C4-2B (cell line): ENCODE measurements at regions not wholly inside any gene's neighbourhood (a gene's known extent, or its start where the extent isn't known, plus 50 kb on each side); places are given as distances from the start of the nearest gene placed in this dataset.

ENCODE experiments used
- H3K27ac ChIP-seq: fragments of 450-650 bp; 2 replicates; pipeline ENCODE4 v1.5.1; 2017
- ZFX ChIP-seq: fragments of 450-650 bp; IDR thresholded peaks from 2 replicates; pipeline ENCODE4 v1.6.1; 2017
- TF ChIP-seq, protein P1 (sequence below): fragments of 450-650 bp; conservative IDR thresholded peaks from 2 replicates; pipeline ENCODE4 v1.5.1; 2017; ENCODE audit warnings: mild to moderate bottlenecking

DNA sequence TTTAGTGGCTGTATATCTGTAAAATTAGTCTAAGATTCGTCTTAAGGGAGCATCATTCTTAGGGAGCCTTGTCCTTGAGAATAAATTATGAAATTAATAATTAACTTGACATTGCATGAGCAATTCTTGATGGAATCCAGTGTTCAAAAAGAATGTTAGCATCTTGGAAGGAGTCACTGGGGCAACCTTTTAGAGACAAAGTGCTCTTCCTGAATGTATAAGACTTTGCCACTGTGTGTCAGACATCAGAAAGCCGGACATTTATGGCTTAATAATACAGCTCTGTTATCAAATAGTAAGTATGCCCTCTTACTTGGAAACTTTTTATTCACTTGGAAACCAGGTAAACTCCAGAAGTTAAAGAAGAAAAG is 83.3 kb downstream of the CCER1 start:
- H3K27ac ChIP-seq = no peak overlapping the region
- TF ChIP-seq ZFX = no peak
- TF ChIP-seq, protein P1, sequence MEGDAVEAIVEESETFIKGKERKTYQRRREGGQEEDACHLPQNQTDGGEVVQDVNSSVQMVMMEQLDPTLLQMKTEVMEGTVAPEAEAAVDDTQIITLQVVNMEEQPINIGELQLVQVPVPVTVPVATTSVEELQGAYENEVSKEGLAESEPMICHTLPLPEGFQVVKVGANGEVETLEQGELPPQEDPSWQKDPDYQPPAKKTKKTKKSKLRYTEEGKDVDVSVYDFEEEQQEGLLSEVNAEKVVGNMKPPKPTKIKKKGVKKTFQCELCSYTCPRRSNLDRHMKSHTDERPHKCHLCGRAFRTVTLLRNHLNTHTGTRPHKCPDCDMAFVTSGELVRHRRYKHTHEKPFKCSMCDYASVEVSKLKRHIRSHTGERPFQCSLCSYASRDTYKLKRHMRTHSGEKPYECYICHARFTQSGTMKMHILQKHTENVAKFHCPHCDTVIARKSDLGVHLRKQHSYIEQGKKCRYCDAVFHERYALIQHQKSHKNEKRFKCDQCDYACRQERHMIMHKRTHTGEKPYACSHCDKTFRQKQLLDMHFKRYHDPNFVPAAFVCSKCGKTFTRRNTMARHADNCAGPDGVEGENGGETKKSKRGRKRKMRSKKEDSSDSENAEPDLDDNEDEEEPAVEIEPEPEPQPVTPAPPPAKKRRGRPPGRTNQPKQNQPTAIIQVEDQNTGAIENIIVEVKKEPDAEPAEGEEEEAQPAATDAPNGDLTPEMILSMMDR = no peak

DNA sequence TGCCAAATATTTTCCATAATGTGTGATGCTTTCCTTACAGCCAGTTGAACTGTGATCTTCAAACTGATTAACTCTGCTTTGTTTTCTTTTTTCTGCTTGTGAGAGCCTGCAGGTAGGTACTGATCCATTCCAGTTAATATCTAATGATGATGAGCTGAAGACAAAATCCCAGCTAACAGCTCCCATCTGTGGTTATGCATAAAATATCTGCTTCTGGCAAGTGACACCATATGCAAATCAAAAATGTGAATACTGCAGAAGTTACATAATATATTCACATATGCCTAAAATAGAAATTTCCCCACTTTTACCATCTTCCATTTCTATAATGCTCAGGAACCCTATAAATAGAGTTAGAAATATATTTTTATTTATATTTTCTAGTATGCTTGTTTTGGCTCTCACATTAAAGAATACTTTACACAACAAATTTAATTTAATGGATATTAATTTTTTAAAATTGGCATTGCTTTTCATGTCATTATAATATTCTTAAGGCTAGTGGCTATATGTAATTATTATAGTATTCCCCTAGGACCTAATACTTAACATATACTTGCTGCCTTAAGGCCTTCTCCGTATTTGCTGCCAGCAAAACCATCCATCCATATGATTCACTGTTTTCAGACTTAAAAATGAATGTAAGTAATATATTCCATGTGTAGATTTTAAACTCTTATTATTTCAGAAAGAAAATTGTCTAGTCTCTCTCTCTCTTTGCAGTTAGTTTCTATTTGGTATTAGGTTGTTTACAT is 83.8 kb downstream of the CCER1 start:
- TF ChIP-seq, protein P1 = no peak
- no peak for TF ChIP-seq ZFX
- H3K27ac ChIP-seq = no peak overlapping the region

DNA sequence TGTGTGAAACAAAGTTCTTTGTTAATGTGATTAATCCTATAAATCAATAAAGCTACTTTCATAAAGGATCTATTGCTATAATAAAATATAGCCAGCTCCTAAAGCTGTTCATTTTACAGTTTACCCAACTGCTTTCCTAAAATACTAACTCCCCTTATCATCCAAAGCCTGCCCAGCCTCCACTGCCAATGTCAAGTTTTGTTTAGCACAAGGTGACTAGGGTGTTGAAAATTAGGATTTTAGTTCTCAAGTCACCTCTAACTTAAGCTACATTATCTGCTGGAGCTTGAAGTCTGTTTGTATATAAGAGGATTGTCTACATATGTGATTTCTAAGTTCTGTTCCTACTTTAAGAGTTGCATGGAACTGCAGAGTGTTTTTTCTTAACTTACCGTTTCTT is 86.3 kb downstream of the CCER1 start:
- no peak overlapping the region for H3K27ac ChIP-seq
- TF ChIP-seq, protein P1 = no peak
- no peak for TF ChIP-seq ZFX

DNA sequence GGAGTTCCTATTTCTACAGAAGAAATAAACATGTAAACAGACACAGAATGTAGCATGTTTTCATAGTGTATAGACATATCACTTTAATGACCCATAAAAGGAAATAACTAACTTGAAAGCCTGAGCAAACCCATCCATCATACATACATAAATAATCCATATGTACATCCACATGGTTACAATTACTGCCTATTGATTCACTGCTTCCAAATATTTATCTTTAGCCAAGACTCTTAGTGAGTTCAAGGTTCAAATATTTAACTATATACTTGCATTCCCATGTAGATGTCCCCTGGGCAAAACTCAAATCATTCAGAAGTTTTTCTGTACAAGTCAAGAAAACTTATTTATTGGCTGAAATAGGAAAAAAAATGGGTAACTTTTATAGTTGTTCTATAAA is 95.4 kb downstream of the CCER1 start:
- TF ChIP-seq, protein P1 = no peak
- TF ChIP-seq ZFX = no peak
- no peak overlapping the region for H3K27ac ChIP-seq

DNA sequence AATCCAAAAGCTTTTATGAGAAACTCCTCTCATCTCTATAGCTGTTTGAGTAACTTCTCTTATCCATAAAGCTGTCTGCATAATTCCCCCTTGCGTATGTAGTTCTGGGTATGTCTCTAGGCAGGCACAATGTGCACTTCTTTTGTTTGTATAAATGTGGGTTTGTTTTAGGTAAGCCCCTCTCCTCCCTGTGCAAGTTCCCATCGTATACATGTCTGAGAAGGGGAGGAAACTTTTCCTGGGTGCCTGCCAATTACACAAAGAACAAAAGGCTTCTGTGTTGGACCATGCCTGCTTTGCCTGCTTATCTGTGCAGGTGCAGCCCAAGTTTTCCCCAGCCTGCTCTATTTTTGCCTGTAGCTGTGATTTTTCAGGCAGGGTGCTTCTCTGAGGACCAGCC is 96.7 kb downstream of the CCER1 start:
- TF ChIP-seq ZFX = no peak
- TF ChIP-seq, protein P1 = no peak
- H3K27ac ChIP-seq = no peak overlapping the region

DNA sequence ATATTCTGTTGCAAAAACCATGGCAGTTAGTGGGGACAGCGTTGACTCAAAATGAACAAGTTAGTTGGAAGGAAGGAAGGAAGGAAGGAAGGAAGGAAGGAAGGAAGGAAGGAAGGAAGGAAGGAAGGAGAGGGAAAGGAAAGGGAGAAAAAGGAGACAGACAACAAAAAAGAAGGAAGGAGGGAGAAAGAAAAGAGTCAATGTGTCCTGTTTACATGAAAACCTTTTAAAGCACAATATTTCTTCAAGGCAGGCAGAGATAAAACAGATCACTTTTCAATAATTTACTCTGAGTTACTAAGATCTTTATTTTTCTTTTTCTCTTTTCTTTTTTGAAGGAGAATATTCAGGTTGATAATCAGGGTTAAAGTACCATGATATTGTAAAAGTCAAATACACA is 99.4 kb downstream of the CCER1 start:
- no peak for TF ChIP-seq ZFX
- TF ChIP-seq, protein P1 = no peak
- no peak overlapping the region for H3K27ac ChIP-seq

DNA sequence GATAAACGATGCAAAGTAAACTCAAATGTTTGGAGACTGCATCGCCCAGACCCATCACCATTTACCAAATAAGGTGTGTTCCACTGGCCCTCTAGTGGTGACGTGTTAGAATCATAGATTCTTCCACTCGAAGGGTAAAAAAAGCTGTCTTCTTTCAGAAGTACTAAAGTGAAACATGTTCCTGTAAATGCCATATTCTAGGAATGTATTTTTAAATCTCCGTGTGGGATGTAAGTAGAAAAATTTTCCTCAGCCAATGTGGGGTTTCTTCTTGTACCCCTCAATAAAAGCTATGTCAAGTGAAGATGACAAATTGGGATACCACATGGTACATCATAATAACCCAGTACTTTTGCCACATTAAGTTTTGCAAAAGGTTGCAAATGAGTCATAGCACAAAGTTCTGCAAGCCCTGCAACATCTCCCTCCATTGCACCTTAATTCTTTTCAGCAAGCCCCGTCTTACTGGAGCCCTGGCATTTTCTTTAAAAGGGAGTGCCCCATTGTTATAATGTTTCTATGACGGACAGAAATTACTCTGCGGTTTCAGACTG is 100.8 kb downstream of the CCER1 start:
- TF ChIP-seq, protein P1 = peak; percentile 85
- TF ChIP-seq ZFX = no peak
- H3K27ac ChIP-seq = no peak overlapping the region
